K562 (cell line): ENCODE measurements at regions not wholly inside any gene's neighbourhood (a gene's known extent, or its start where the extent isn't known, plus 50 kb on each side); places are given as distances from the start of the nearest gene placed in this dataset.

Source experiments
- ATAC-seq: fragments of 200-7000 bp; cut with Tn5 transposase; 3 replicates; pipeline ENCODE4 v1.9.1; 2020; ENCODE audit warnings: moderate library complexity
- BruUV-seq: library from RNA; stranded (reverse); fragments of 400-500 nt; replicated peaks from 2 replicates; lab custom pipeline; 2021; lab: Mats Ljungman, UMichigan
- CTCF ChIA-PET: fragments of 300-600 bp; formaldehyde crosslinking; extraction: SDS; loops from one replicate; lab custom pipeline; 2021; ENCODE audit warnings: low intra/inter-chr PET ratio; lab: Yijun Ruan, JAX
- POLR2A ChIA-PET: fragments of 300-600, 350-650 bp; sonication (Branson Sonifier 250); formaldehyde crosslinking; extraction: SDS; loops from one replicate; lab custom pipeline; 2021; ENCODE audit warnings: antibody characterized with exemption, inconsistent platforms; lab: Yijun Ruan, JAX
- DNase-seq, 4 experiments: peaks; one replicate each; pipeline versions ENCODE4 v3.0.0 to v3.0.0-alpha.2; 2011 to 2018; ENCODE audit warnings: low spot score in 3 of 4, mixed read lengths in 3 of 4; ENCODE audit errors: extremely low read depth in 1 of 4
- FAIRE-seq: peaks from 2 replicates; lab custom pipeline; 2011; peaks lifted over from hg19 to GRCh38; lab: Jason Lieb, UNC
- H2AFZ ChIP-seq: 2 replicates; pipeline ENCODE4 v1.6.0; 2011; ENCODE audit warnings: low read depth, low read length, control low read depth, inconsistent platforms
- H3K27ac ChIP-seq: fragments of 200-600 bp; 3 replicates; pipeline ENCODE4 v1.8.0; 2011; ENCODE audit warnings: low read depth, mild to moderate bottlenecking, control low read depth, inconsistent platforms, low read length, moderate library complexity, mixed read lengths; ENCODE audit errors: extremely low read depth
- H3K27me3 ChIP-seq, 2 experiments: fragments of 300-600 bp in 1 of 2; 2 replicates in 1 of 2; 3 replicates in 1 of 2; pipeline versions ENCODE4 v1.6.0 to v1.8.0; 2011; ENCODE audit warnings: inconsistent platforms in 2 of 2, low read length in 2 of 2, mild to moderate bottlenecking in 1 of 2, mixed read lengths in 1 of 2, moderate library complexity in 1 of 2; ENCODE audit not compliant: control insufficient read depth in 2 of 2, insufficient read depth in 2 of 2
- H3K36me3 ChIP-seq: fragments of 300-600 bp; 3 replicates; pipeline ENCODE4 v1.8.0; 2011; ENCODE audit warnings: mild to moderate bottlenecking, low read length, inconsistent platforms; ENCODE audit not compliant: control insufficient read depth, insufficient read depth
- H3K4me1 ChIP-seq, 2 experiments: fragments of 200-600 bp in 1 of 2; replicated peaks in 1 of 2; 2 replicates in 1 of 2; 3 replicates in 1 of 2; pipeline versions ENCODE4 v1.5.1 to v1.8.0; 2011; ENCODE audit warnings: inconsistent platforms in 2 of 2, low read length in 2 of 2, mild to moderate bottlenecking in 1 of 2, mixed read lengths in 1 of 2, moderate library complexity in 1 of 2; ENCODE audit not compliant: control insufficient read depth in 2 of 2, insufficient read depth in 2 of 2
- H3K4me2 ChIP-seq: 2 replicates; pipeline ENCODE4 v1.6.1; 2011; ENCODE audit warnings: low read length, control low read depth, inconsistent platforms, mixed read lengths; ENCODE audit not compliant: insufficient read depth
- H3K4me3 ChIP-seq: fragments of 200-600 bp; sonication (generic), shearing (Covaris generic); 2 replicates; pipeline ENCODE4 v1.5.1; 2016; ENCODE audit warnings: control low read depth, inconsistent platforms
- H3K79me2 ChIP-seq: fragments of 200-600 bp; 3 replicates; pipeline ENCODE4 v1.8.0; 2011; ENCODE audit warnings: low read length, inconsistent platforms; ENCODE audit not compliant: control insufficient read depth, insufficient read depth
- H3K9ac ChIP-seq, 2 experiments: 2 replicates each; pipeline versions ENCODE4 v1.6.0 to v1.6.1; 2011; ENCODE audit warnings: low read depth in 2 of 2, low read length in 2 of 2, control low read depth in 1 of 2, inconsistent platforms in 1 of 2, mild to moderate bottlenecking in 1 of 2, mixed read lengths in 1 of 2; ENCODE audit not compliant: insufficient read depth in 1 of 2
- H3K9me1 ChIP-seq: one replicate; pipeline ENCODE4 v1.6.0; 2011; ENCODE audit warnings: inconsistent platforms, mild to moderate bottlenecking, low read length, moderate library complexity; ENCODE audit not compliant: control insufficient read depth, insufficient read depth
- H3K9me3 ChIP-seq: replicated peaks from 2 replicates; pipeline ENCODE4 v1.5.1; 2011; ENCODE audit warnings: low read depth, low read length, inconsistent platforms; ENCODE audit not compliant: control insufficient read depth, insufficient read depth
- H4K20me1 ChIP-seq: replicated peaks from 2 replicates; pipeline ENCODE4 v1.6.1; 2011; ENCODE audit warnings: low read length, inconsistent platforms, mixed read lengths; ENCODE audit not compliant: control insufficient read depth, insufficient read depth
- ASH1L ChIP-seq: fragments of 450-650 bp; IDR thresholded peaks from 2 replicates; pipeline ENCODE4 v1.6.1; 2018; ENCODE audit warnings: borderline replicate concordance, mild to moderate bottlenecking, low read depth; ENCODE audit not compliant: partially characterized antibody
- FOXA1 ChIP-seq: fragments of 450-650 bp; IDR thresholded peaks from 2 replicates; pipeline ENCODE4 v1.6.1; 2016; ENCODE audit warnings: mild to moderate bottlenecking, borderline replicate concordance
- MEF2D ChIP-seq: conservative IDR thresholded peaks from 2 replicates; pipeline ENCODE4 v1.6.1; 2016; ENCODE audit warnings: low read depth, missing genetic modification characterization, missing compliant biosample characterization
- MXI1 ChIP-seq: IDR thresholded peaks from 2 replicates; pipeline ENCODE4 v1.6.1; 2011; ENCODE audit warnings: low read depth, mild to moderate bottlenecking, improper control_type of control experiment, low read length
- PYGO2 ChIP-seq: fragments of 450-650 bp; IDR thresholded peaks from 2 replicates; pipeline ENCODE4 v1.6.1; 2016; ENCODE audit warnings: mild to moderate bottlenecking, missing genetic modification characterization, moderate library complexity, missing compliant biosample characterization
- TRIM25 ChIP-seq: fragments of 450-650 bp; IDR thresholded peaks from 2 replicates; pipeline ENCODE4 v1.7.0; 2016; ENCODE audit warnings: borderline replicate concordance
- ZNF41 ChIP-seq: fragments of 250-450 bp; sonication (Bioruptor Pico); conservative IDR thresholded peaks from 2 replicates; pipeline ENCODE4 v1.4.0; 2020; ENCODE audit warnings: mild to moderate bottlenecking
- in situ Hi-C: fragments of 300-500 bp; cut with MboI; formaldehyde crosslinking; loops from 4 replicates; pipeline ENCODE4 v1.15.0; 2018; ENCODE audit warnings: inconsistent platforms, mixed read lengths
- intact Hi-C: fragments of 100-400 bp; cut with micrococcal nuclease; formaldehyde crosslinking; loops from 2 replicates; pipeline ENCODE4 v1.14.2; 2022
- TF ChIP-seq, protein P1 (sequence below), 2 experiments: fragments of 450-650 bp; IDR thresholded peaks; 2 replicates each; pipeline ENCODE4 v1.6.1; 2018; ENCODE audit warnings: mild to moderate bottlenecking in 2 of 2, low read depth in 1 of 2; ENCODE audit not compliant: partially characterized antibody in 2 of 2

GRCh38 chr14:83697099-83697498 lies 1832.8 kb upstream of the FLRT2 start:
- DNase-seq (no peak), ATAC-seq (no peak), FAIRE-seq (no peak)
- Histone ChIP-seq H3K79me2 (no peaks in the 10 kb centered on the region), H3K4me3 (no peak overlapping the region), H3K27me3 (no peaks in the 10 kb centered on the region), H3K9ac (no peak overlapping the region), H3K36me3 (no peaks in the 10 kb centered on the region), H3K9me3 (no peaks in the 10 kb centered on the region), H3K27ac (no peak overlapping the region), H2AFZ (no peak overlapping the region), H4K20me1 (no peaks in the 10 kb centered on the region), H3K4me1 (no peaks in the 10 kb centered on the region), H3K9me1 (no peaks in the 10 kb centered on the region), H3K4me2 (no peak overlapping the region)
- POLR2A ChIA-PET = no interaction called here
- BruUV-seq = no TSS peak
- in situ Hi-C loops (no loop called here), intact Hi-C loops (no loop called here)
- CTCF ChIA-PET = no interaction called here
- no peak for TF ChIP-seq PYGO2 (tag)
- TF ChIP-seq, protein P1, sequence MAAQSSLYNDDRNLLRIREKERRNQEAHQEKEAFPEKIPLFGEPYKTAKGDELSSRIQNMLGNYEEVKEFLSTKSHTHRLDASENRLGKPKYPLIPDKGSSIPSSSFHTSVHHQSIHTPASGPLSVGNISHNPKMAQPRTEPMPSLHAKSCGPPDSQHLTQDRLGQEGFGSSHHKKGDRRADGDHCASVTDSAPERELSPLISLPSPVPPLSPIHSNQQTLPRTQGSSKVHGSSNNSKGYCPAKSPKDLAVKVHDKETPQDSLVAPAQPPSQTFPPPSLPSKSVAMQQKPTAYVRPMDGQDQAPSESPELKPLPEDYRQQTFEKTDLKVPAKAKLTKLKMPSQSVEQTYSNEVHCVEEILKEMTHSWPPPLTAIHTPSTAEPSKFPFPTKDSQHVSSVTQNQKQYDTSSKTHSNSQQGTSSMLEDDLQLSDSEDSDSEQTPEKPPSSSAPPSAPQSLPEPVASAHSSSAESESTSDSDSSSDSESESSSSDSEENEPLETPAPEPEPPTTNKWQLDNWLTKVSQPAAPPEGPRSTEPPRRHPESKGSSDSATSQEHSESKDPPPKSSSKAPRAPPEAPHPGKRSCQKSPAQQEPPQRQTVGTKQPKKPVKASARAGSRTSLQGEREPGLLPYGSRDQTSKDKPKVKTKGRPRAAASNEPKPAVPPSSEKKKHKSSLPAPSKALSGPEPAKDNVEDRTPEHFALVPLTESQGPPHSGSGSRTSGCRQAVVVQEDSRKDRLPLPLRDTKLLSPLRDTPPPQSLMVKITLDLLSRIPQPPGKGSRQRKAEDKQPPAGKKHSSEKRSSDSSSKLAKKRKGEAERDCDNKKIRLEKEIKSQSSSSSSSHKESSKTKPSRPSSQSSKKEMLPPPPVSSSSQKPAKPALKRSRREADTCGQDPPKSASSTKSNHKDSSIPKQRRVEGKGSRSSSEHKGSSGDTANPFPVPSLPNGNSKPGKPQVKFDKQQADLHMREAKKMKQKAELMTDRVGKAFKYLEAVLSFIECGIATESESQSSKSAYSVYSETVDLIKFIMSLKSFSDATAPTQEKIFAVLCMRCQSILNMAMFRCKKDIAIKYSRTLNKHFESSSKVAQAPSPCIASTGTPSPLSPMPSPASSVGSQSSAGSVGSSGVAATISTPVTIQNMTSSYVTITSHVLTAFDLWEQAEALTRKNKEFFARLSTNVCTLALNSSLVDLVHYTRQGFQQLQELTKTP (IDR thresholded peaks at IDR 0.05; ENCODE audit: low read depth in 1 of 2, partially characterized antibody in 2 of 2) = no peak
- TF ChIP-seq TRIM25 = no peak
- TF ChIP-seq ASH1L = no peak
- no peak for TF ChIP-seq MXI1
- no peak for TF ChIP-seq FOXA1
- TF ChIP-seq MEF2D (tag) = no peak
- TF ChIP-seq ZNF41 (CRISPR knock-in tag) = no peak
